ENCODE measurements at regions not wholly inside any gene's neighbourhood (a gene's known extent, or its start where the extent isn't known, plus 50 kb on each side); places are given as distances from the start of the nearest gene placed in this dataset.

GRCh38 chr20:37643400-37643799 is 50.4 kb upstream of the CTNNBL1 start:
- TF ChIP-seq MYC (IDR thresholded peaks at IDR 0.05; ENCODE audit: low read depth, low read length) = no peak
- TF ChIP-seq CTCF (IDR thresholded peaks at IDR 0.05; ENCODE audit: low read depth, low read length) = no peak
- H3K4me3 ChIP-seq (ENCODE audit: low read depth, low read length) = no peak overlapping the region
- no peak for DNase-seq (ENCODE audit: low read depth)

- H3K4me3 ChIP-seq (ENCODE audit: low read depth, low read length) = no peak overlapping the region
- no peak for DNase-seq (ENCODE audit: low read depth)
- TF ChIP-seq MAX (IDR thresholded peaks at IDR 0.05; ENCODE audit: low read depth, low read length) (no peak), POLR2A (IDR thresholded peaks at IDR 0.05; ENCODE audit: extremely low read depth, insufficient read length) (no peak), CTCF (IDR thresholded peaks at IDR 0.05; ENCODE audit: low read depth, low read length) (no peak), MYC (IDR thresholded peaks at IDR 0.05; ENCODE audit: low read depth, low read length) (no peak)
Observed at GRCh38 chr20:37642246-37642645, 51.6 kb upstream of the CTNNBL1 start.

- no peak for DNase-seq (ENCODE audit: low read depth)
- TF ChIP-seq CTCF (IDR thresholded peaks at IDR 0.05; ENCODE audit: low read depth, low read length) (no peak), MYC (IDR thresholded peaks at IDR 0.05; ENCODE audit: low read depth, low read length) (no peak), POLR2A (IDR thresholded peaks at IDR 0.05; ENCODE audit: extremely low read depth, insufficient read length) (no peak)
- H3K4me3 ChIP-seq (ENCODE audit: low read depth, low read length) = no peak overlapping the region
Observed at GRCh38 chr20:37640600-37641561, 52.9 kb upstream of the CTNNBL1 start.

- TF ChIP-seq MAX (IDR thresholded peaks at IDR 0.05; ENCODE audit: low read depth, low read length) = no peak
- no peak for TF ChIP-seq MYC (IDR thresholded peaks at IDR 0.05; ENCODE audit: low read depth, low read length)
- no peak for TF ChIP-seq CTCF (IDR thresholded peaks at IDR 0.05; ENCODE audit: low read depth, low read length)
- no peak for TF ChIP-seq POLR2A (IDR thresholded peaks at IDR 0.05; ENCODE audit: extremely low read depth, insufficient read length)
- no peak for DNase-seq (ENCODE audit: low read depth)
- no peak overlapping the region for H3K4me3 ChIP-seq (ENCODE audit: low read depth, low read length)
Observed at GRCh38 chr20:37638527-37638926, 55.3 kb upstream of the CTNNBL1 start.

- no peak overlapping the region for H3K4me3 ChIP-seq (ENCODE audit: low read depth, low read length)
- DNase-seq (ENCODE audit: low read depth) = no peak
- no peak for TF ChIP-seq MAX (IDR thresholded peaks at IDR 0.05; ENCODE audit: low read depth, low read length)
- TF ChIP-seq CTCF (IDR thresholded peaks at IDR 0.05; ENCODE audit: low read depth, low read length) = no peak
- no peak for TF ChIP-seq MYC (IDR thresholded peaks at IDR 0.05; ENCODE audit: low read depth, low read length)
- TF ChIP-seq POLR2A (IDR thresholded peaks at IDR 0.05; ENCODE audit: extremely low read depth, insufficient read length) = no peak
Observed at GRCh38 chr20:37636977-37637376, 56.9 kb upstream of the CTNNBL1 start.

Data from NB4 (cell line).